Body of pancreas (tissue), 4 donors: ENCODE measurements at regions not wholly inside any gene's neighbourhood (a gene's known extent, or its start where the extent isn't known, plus 50 kb on each side); places are given as distances from the start of the nearest gene placed in this dataset.
"Not testable (repeated sequence)": the region's sequence is repeated elsewhere in the genome, so short reads cannot be mapped to it uniquely, and the experiment has no call there.

Experiments
- POLR2A ChIP-seq, 3 donors: fragments of 450-650 bp; IDR thresholded peaks; one replicate each; pipeline ENCODE4 v1.6.1; 2016; ENCODE audit warnings: antibody characterized with exemption in 3 of 3, mild to moderate bottlenecking in 2 of 3
- TF ChIP-seq, protein P1 (sequence below), 7 experiments: fragments of 450-650 bp in 4 of 7; fragments of 200-600 bp in 3 of 7; sonication (generic) in 3 of 7; IDR thresholded peaks; one replicate each; pipeline ENCODE4 v1.5.1; 2016 to 2019; ENCODE audit warnings: antibody characterized with exemption in 7 of 7

DNA sequence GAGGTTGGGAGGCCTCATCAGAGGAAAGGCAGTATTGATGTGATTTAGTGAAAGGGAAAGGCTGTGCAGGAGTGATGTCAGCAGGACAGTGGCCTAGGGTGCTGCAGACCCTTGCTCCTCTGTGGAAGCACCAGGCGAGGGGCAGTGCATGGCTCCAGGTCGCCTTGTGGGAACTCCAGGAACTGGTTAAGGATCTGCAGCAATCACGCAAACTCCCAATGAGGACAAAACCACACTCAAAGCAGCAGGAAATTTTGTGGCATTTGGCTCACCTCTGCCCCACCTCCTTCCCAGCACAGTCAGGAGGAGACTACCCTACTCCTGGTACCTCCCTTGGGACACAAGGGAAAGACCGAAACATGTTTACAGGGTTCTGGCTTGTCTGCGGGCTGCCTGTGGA, 251.5 kb downstream of the GADD45G start:
- TF ChIP-seq POLR2A (IDR thresholded peaks at IDR 0.05): not testable (repeated sequence)
- TF ChIP-seq, protein P1, sequence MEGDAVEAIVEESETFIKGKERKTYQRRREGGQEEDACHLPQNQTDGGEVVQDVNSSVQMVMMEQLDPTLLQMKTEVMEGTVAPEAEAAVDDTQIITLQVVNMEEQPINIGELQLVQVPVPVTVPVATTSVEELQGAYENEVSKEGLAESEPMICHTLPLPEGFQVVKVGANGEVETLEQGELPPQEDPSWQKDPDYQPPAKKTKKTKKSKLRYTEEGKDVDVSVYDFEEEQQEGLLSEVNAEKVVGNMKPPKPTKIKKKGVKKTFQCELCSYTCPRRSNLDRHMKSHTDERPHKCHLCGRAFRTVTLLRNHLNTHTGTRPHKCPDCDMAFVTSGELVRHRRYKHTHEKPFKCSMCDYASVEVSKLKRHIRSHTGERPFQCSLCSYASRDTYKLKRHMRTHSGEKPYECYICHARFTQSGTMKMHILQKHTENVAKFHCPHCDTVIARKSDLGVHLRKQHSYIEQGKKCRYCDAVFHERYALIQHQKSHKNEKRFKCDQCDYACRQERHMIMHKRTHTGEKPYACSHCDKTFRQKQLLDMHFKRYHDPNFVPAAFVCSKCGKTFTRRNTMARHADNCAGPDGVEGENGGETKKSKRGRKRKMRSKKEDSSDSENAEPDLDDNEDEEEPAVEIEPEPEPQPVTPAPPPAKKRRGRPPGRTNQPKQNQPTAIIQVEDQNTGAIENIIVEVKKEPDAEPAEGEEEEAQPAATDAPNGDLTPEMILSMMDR (IDR thresholded peaks at IDR 0.05): not testable (repeated sequence)
